ENCODE measurements at regions not wholly inside any gene's neighbourhood (a gene's known extent, or its start where the extent isn't known, plus 50 kb on each side); places are given as distances from the start of the nearest gene placed in this dataset.

DNA sequence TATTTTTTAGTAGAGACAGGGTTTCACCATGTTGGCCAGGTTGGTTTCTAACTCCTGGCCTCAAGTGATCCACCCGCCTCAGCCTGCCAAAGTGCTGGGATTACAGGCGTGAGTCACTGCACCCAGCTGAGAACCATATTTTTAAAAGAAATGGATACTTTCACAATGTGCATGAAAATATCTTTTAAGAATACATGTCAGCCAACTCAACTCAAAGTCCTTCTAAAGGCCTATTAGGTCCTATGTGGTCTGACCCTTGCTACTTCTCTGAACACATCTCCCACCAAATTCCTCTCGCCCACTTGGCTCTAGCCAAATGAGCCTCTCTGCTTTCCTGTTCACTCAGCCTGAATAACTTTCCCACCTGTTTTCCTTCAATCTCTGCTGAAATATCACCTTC is 119.6 kb downstream of the MTX2 start:
- H3K4me3 ChIP-seq (ENCODE audit: low read depth, low read length), result no peak overlapping the region
- DNase-seq (ENCODE audit: low read depth), result no peak

DNA sequence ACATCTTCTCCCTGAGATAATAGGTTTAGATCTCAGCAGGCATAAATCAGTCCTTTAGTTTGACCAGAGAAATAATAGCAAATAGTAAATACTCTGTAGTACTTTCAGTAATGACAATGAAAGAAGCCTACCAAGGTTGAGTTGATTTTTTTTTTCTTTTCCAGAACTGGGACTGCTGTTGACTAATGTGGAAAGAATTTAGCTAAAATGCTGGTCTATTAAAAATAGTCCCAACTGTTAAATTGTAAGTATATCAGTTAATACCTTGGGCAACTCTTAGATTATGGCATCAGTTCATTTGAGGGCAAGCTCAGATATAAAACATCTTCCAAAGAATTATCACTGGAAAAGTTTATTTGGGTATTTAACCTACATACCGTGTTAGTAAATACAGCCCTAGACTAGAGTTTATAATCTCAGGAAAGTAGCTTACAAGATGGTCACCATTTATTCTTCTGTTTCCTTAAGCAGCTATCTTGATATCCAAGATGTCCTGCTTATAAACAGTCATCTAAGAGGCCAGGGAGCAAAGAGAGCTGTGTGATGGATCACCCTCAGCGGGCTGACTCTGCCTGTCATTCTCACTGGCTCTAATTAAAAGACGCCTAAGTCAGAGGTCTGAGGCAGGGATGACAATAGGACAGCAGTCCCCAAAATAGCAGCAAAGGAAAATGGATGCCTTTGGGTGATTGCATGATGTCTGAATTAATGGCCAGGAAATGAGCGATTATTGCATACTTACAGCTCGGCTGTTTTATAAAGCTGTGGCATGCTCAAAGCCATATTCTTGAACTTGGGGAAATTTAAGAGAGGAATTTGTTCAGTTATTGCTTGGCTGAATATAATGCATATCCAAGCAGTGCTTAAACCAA is 121.3 kb downstream of the MTX2 start:
- no peak for DNase-seq (ENCODE audit: low read depth)

DNA sequence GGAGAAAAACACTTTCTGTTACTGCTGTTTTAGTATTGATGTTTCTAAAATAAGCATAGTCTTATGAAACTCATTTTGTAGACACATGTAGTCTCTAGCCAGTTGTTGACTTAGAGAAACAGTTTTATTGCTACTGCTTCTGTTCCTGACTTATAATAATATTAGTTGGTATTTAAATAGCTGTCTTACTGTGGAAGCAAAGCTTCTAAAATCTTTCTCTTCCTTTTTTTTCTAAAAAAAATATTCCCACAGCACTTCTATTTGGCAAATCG is 121.8 kb downstream of the MTX2 start:
- H3K4me3 ChIP-seq (ENCODE audit: low read depth, low read length), result no peak overlapping the region
- no peak for DNase-seq (ENCODE audit: low read depth)

More for the DNA sequence above, 121.3 kb downstream of the MTX2 start:
- no peak overlapping the region for H3K4me3 ChIP-seq (ENCODE audit: low read depth, low read length)

DNA sequence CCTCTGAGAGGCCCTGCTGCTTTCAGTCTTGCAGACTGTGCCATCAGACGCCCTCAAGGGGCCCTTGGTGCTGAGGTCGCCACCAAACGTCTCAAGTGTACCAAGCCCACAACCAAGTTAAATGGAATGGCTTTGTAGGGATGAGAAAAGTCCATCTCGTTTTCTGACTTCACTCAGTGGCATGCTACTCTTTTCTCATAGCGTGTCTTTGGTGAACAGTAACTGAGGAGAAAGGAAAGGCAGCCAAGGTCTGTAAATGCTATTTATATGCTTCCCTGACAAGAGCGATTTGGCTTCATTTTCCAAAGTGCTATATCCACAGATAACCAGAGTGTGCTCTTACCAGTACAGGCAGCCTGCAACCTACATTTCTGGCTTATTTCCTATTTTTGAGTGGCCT is 123.0 kb downstream of the MTX2 start:
- no peak for DNase-seq (ENCODE audit: low read depth)

DNA sequence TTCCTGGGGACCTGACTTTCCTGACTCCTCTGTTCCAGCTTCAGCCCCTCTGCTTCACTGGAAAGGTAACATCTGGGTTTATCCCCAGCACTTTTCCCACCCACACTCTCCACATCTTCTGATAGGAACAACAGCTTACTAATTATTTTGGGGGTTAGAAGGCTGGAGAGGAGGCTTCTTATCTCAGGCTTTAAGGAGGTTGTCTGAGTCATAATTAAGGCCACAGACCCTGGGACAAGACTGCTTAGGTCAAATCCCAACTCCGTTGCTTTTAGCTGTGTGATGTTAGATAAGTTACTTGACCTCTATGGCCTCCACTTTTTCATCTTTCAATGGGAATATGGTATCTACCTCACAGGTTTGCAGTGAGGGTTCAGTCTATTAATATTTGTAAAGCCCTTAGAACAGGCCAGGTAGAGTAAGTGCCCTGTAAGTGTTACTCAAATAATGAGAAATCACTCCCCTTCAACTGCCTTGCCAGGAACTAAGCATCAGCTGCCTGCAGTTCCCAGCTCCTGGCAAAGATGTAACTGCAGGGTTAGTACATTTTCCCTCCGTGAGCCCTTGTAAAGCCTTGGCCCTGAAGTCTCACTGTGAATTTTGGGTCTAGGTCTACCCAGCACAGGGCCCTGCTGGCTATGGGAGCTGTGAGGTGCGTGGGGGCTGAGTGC is 123.6 kb downstream of the MTX2 start:
- DNase-seq (ENCODE audit: low read depth), result no peak
- H3K4me3 ChIP-seq (ENCODE audit: low read depth, low read length), result no peak overlapping the region

More for the DNA sequence above, 123.0 kb downstream of the MTX2 start:
- no peak overlapping the region for H3K4me3 ChIP-seq (ENCODE audit: low read depth, low read length)

DNA sequence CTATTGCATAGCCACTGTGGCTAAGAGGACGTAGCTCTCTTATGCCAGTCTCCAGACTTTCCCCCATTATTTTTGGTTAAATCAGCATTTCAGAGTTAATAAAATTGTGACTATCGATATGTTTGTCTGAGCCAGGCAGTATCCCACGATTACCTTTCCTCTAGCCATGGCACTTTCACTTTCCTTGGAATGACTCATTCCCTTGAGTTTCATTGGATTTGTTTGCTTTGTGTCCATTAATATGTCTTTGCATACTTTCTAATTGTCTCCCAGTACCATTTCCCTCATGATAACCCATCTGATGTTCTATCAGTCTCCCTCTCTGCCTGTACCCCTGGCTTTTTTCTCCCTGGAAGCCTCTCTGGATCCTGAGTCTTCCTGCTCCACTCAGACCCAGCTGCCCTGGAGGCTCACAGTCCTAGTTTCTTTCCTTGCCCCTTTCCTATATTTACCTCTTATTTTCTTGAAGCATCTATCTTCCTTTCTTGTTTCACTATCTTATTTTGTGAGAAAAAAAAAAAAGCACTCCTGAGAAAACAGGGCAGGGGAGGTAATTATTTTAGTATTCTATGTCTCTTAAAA is 126.1 kb downstream of the MTX2 start:
- DNase-seq (ENCODE audit: low read depth), result no peak
- H3K4me3 ChIP-seq (ENCODE audit: low read depth, low read length), result no peak overlapping the region

DNA sequence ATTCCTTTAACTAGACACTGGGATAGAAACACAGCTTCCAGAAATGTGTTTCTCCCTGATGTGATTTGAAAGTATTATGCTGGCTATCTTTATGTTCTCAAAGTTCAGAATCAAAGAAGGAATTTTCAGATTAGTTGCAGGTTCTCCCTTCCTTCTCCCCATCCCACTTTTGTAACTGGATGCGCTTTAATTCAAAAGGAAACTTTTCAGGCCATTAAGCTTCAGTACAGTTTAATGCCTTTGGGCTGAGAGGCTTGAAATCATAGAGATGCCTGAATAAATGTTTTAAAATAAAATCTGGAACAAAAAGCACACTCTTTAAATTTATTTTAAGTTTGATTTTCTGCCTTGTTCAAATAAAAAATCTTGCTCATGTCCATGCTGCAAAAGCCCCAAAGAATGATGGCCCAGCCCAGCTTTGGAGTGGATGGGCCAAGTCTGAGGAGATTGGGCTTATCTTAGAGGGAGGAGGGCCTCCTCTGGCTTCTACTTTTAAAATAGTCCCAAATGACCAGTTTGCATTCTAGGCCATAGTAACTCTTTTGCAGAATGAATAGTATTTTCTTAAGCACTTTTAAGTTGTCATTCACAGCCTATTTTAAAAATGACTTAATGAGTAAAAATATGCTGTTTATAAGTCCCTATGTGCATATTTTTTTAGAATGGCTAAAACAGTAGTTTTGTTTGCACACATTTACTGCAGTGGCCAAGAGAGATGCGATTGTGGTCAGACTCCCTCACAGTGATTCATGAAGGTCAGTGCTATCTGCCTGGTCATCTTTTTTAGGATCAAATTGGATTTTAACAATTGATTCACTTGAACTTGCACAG is 129.2 kb downstream of the MTX2 start:
- DNase-seq (ENCODE audit: low read depth), result peak; percentile 32

DNA sequence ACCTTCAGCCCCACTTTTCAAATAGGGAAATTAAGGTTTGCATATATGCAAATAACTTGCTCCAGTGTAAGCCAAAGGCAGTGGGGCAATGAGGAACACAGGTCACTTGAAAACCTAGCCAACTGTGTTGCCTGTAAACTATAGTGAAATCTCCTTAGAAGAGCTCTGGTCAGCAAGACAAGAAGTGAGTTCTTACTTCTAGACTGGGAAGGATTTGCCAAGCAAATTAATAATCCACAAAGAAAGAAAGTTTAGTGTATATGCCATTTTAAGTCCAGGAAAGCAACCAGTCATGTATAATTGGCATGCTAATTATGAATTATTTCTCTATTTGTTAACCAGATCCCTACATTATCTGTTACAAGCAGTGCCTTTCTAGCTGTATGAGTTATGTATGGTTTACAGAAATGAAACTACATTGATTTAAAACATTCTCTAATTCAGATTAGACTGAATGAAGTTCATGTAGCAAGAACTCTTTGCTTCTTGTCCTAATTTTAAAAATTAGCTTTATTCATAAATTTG is 129.9 kb downstream of the MTX2 start:
- no peak for DNase-seq (ENCODE audit: low read depth)
- no peak overlapping the region for H3K4me3 ChIP-seq (ENCODE audit: low read depth, low read length)

More for the DNA sequence above, 129.2 kb downstream of the MTX2 start:
- no peak overlapping the region for H3K4me3 ChIP-seq (ENCODE audit: low read depth, low read length)

DNA sequence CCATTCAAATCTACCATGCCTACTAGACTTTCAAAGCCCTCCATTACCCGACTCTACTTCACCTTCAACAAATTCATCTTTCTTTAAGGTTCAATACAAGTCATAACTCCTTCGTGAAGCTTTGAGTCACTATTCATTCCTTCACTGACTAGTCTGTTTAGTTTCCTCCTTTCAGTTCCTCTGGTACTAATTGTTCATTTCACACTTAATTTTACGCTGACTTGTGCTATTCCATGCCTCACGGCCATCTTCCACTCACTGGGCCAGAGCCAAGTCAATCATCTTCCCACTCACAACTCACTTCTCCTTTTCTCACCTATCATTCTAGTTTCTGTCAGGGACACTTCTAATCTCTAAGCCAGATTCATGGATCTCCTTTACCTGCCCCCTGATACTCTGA is 136.2 kb downstream of the MTX2 start:
- no peak for DNase-seq (ENCODE audit: low read depth)
- H3K4me3 ChIP-seq (ENCODE audit: low read depth, low read length), result no peak overlapping the region

DNA sequence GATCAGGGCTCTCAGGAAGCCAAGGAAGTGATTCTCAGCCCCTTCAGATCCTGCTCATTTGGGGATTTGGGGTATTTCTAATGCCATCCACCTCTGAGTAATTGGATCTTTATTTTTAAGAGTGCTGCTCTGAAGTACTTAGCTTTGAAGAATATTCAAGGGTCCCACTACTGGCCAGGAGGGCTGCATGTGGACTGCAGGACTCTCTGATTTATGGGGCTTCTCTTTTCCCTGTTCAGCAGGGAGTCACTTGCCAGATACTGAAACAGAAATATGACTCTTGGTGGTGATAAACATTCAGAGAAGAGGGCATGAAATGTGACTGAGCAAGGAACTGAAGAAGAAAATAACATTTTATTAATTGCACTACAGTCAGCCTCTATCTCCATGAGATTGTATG is 138.5 kb downstream of the MTX2 start:
- H3K4me3 ChIP-seq (ENCODE audit: low read depth, low read length), result no peak overlapping the region
- DNase-seq (ENCODE audit: low read depth), result no peak

DNA sequence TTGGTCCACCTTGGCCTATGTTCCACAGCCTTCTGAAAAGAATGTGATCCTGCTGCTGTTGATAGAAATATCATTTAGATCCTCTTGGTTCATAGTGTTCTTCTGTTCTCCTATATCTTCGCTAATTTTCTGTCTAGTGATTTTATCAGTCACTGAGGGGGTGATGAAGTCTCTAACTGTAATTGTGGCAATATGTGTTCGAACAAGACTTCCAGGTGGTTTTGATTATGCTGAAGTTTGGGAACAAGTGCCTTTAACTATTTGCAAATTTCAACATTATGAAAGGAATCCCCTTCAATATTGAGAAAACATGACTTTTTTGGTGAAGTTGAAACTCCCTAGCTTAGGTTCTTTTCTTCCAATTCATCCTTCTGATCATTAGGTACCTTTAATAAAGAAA is 140.4 kb downstream of the MTX2 start:
- no peak overlapping the region for H3K4me3 ChIP-seq (ENCODE audit: low read depth, low read length)
- no peak for DNase-seq (ENCODE audit: low read depth)

DNA sequence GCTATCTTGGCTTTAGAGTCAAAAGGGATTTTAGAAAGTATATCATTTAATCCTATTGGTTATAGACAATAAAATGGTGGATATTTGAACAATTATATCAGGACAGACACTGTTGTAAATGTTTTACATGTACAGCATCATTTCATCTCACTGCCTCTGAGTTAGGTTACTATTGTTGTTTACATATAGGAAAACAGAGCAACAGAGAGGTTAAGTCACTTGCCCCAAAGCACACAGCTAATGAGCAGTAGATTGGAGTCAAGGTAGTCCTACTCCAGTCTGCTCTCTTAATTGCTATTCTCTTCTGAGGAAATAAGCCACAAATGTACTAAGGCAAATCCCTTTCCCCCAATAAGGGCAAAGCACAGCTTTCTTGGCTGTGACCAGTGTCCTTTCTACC is 142.9 kb downstream of the MTX2 start:
- H3K4me3 ChIP-seq (ENCODE audit: low read depth, low read length), result no peak overlapping the region
- no peak for DNase-seq (ENCODE audit: low read depth)

DNA sequence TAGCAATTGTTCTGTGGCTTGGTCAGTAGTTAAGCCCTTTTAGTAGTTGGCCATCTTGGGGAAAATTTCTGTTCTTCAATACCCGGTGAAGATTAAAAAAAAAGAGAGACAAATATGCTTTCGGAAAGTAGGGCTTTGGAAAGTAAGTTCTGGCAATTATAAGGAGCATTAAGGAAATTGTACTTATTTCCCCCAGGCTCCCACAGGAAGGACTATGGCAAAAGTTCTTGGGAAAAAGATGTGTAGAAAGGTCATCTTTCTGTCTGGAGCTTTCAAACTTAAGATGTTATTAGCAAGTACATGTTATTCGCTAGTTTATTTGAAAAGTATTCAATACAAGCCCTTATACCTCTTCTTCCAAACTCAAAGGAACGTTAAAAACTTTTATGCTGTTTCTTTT is 144.5 kb downstream of the MTX2 start:
- no peak for DNase-seq (ENCODE audit: low read depth)

DNA sequence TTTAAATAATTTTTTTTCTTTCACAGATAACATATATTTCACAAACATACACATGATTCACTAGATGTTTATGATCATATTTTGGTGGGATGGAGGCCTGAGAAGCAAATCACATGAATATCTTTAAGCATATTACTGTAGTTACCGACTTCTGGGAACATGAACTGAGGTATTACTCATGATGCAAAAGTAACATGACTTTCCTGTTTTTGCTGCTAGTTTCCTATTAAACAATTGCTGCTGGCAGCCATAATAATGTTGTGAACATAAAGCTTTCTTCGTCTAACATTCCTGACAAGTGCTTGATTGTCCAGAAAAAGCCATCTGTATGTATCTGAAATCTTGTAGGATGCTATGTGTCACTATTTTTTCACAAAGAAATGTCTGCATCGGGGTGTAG is 145.4 kb downstream of the MTX2 start:
- DNase-seq (ENCODE audit: low read depth), result no peak
- no peak overlapping the region for H3K4me3 ChIP-seq (ENCODE audit: low read depth, low read length)

More for the DNA sequence above, 144.5 kb downstream of the MTX2 start:
- no peak overlapping the region for H3K4me3 ChIP-seq (ENCODE audit: low read depth, low read length)

DNA sequence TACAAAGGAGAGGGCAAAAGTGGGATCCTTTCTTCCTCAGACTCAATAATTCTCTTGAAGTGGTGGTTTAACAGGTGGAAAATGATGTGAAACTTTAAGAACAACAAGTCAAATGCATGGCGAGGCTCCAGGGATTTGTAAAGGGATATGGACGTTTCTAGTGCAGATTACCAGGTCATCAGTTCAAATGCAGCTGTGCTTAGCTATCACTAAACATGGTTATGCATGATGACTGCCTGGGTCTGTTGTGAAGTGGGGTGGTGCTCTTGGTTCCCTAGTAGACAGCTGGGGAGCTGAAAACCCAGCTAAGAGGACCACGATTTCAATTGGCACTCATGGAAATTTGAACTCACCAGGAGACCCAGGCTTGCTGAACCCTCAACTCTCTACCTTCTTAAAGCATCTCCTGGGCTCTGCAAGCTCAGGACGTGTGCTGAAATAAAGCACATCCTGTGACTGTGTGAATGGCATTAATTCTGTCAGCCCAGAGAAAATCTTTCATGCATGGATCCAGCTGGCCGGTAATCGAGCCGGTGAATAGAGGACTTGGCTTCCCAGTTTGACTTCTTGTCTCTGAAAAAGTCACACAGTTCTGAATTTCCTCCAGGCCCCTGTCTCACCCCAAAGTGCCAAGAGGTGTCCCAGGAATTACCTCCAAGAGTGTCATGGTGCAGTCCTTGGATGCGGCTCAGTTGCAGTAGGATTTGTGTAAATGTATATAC is 146.1 kb downstream of the MTX2 start:
- no peak for DNase-seq (ENCODE audit: low read depth)

DNA sequence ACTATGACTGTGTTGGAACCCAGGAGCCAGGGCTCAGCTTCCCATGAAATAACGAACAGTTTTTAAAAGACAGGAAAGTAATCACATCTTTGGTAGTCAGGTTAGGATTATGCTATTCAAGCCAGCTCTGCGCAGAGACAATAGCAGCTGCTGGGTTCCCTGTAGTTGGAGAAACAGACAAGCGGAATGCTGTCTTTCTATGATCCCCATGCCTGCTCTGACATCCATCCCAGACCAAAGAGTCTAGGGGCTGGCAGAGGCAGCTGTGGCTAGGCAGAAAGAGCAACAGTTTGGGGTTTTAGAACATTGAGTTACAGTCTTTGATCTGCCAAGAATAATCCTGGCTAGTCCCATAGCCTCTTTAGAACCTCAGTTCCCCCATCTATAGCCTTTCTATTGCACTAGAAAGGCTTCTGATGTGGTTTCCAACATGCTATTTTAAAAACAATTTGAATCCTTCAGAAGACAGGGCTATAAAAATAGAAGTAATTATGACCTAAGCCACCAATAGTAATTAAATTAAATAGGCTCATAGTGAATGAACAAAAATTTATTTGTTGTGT is 146.8 kb downstream of the MTX2 start:
- DNase-seq (ENCODE audit: low read depth), result no peak
- no peak overlapping the region for H3K4me3 ChIP-seq (ENCODE audit: low read depth, low read length)

More for the DNA sequence above, 146.1 kb downstream of the MTX2 start:
- no peak overlapping the region for H3K4me3 ChIP-seq (ENCODE audit: low read depth, low read length)

DNA sequence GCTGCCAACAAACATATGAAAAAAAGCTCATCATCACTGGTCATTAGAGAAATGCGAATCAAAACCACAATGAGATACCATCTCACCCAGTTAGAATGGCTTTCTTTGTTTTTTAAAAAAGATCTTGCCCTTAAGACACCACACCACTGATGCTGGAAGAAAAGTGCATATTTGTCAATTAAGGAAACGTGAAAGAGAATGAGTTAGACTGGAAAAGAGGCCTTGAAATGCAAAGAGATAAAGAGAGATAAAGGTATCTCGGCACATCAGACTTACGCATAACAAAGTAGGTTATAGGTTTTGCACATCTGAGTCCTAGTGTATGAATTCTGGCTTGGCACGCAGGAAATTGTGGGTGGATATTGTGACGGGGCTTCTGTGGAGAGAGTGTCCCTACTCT is 149.5 kb downstream of the MTX2 start:
- no peak overlapping the region for H3K4me3 ChIP-seq (ENCODE audit: low read depth, low read length)
- DNase-seq (ENCODE audit: low read depth), result no peak

DNA sequence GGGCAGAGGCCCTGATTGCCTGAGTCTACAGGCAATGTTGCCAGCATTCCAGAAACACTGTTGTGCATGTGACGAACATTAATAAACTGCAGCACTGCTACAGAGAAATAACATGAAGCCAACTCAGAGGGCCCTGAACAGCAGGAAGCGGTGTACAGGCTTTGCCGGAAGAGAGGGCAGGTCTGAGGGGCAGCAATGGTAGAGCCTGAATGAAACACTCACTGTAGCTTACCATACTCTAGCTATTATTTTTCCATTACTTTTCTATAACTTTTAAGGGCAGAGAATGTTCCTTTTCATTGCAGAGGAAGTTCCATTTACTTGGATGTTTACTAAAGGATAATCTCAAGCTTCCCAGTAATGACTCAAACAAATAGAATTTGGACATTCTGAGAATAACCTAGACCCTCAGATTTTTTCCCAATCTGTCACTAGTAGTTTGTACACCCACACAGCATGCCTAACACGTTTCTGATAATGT is 150.4 kb downstream of the MTX2 start:
- DNase-seq (ENCODE audit: low read depth), result no peak
- H3K4me3 ChIP-seq (ENCODE audit: low read depth, low read length), result no peak overlapping the region
